Right cardiac atrium (tissue), 5 donors: ENCODE measurements at regions not wholly inside any gene's neighbourhood (a gene's known extent, or its start where the extent isn't known, plus 50 kb on each side); places are given as distances from the start of the nearest gene placed in this dataset.
A peak's percentile ranks its signal among the peaks of the same experiment; 100 is the strongest.

Experiments
- ATAC-seq, 2 donors: fragments of 200-7000 bp; cut with Tn5 transposase; one replicate each; pipeline versions ENCODE4 v1.8.0 to v1.9.1; 2020; ENCODE audit warnings: moderate library complexity in 2 of 2, mild to moderate bottlenecking in 1 of 2
- DNase-seq, 3 donors: peaks; one replicate each; pipeline ENCODE4 v3.0.0-alpha.2; 2020
- H3K27ac ChIP-seq: one replicate; pipeline ENCODE4 v1.5.1; 2013; ENCODE audit warnings: mild to moderate bottlenecking, low read length, control low read depth, moderate library complexity
- H3K27me3 ChIP-seq: one replicate; pipeline ENCODE4 v1.6.1; 2013; ENCODE audit not compliant: control insufficient read depth, insufficient read depth
- H3K4me1 ChIP-seq: one replicate; pipeline ENCODE4 v1.6.1; 2013; ENCODE audit warnings: low read length; ENCODE audit not compliant: control insufficient read depth, insufficient read depth
- H3K4me3 ChIP-seq: one replicate; pipeline ENCODE4 v1.5.1; 2013; ENCODE audit warnings: low read length, control low read depth
- H3K9me3 ChIP-seq: one replicate; pipeline ENCODE4 v1.6.1; 2013; ENCODE audit warnings: low read length; ENCODE audit not compliant: control insufficient read depth
- WGBS: extraction: QIAGEN DNeasy Blood & Tissue Kit; methylation state at CpG from one replicate; pipeline ENCODE4 v1.1.7; 2013; 5-methylcytosine and 5-hydroxymethylcytosine counted together
- intact Hi-C, 4 donors: fragments of 100-400 bp; cut with DNase I; formaldehyde crosslinking; loops; one replicate each; pipeline versions ENCODE4 v1.11.0 to v1.14.0; 2022 to 2023
- donor health status: healthy with polysubstance abuse.
- donor health status: DM: no; HTN: yes; CAD: no.
- donor health status: DM: no; HTN: no; CAD: no.
- donor health status: DM: no; HTN: yes; CAD: no; lungs with severe emphysema.
- donor health status: DM: yes; HTN: yes; CAD: no.

DNA sequence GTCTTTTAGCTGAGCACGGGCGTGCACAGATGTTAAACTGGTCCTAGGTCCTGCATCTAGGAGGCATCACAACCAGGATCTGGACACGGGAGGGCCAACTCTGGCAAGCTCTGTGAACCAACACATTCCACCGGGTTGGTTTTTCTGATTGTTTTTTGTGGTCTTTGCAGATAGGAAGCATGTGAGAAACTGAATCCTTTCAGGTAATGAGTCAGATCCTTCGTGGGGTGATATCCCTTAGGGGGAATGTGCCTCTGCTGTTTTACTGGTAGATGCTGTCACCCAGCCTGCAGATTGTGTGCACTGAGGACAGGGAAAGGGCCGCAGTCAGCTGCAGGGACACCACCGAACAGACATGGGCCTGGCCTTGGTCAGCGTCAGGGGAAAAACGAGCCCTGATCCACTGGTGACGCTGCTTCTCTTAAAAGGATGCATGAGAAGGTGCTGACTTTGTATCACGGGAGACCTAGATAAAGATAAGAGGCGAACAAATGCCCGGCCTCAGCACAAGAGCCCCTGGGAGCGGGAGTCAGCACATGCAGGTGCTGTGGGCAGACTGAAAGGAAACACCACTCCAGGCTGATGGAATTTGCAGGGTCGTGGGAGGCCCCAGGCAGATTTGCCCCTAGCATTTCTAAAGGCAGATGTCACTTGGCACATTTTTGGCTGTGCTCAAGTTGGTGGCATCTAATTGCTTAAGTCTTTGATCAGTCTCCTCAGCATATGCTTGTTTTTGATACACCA is 51.1 kb downstream of the DOP1B start:
- DNase-seq (no peak), ATAC-seq (no peak)
- intact Hi-C loops: no loop called here
- H3K9me3 ChIP-seq: no peaks in the 10 kb centered on the region
- 77% methylated on average over 15 of the region's 15 CpGs for WGBS
- H3K27ac ChIP-seq: no peak overlapping the region
- no peaks in the 10 kb centered on the region for H3K4me1 ChIP-seq
- no peak overlapping the region for H3K4me3 ChIP-seq
- no peaks in the 10 kb centered on the region for H3K27me3 ChIP-seq

DNA sequence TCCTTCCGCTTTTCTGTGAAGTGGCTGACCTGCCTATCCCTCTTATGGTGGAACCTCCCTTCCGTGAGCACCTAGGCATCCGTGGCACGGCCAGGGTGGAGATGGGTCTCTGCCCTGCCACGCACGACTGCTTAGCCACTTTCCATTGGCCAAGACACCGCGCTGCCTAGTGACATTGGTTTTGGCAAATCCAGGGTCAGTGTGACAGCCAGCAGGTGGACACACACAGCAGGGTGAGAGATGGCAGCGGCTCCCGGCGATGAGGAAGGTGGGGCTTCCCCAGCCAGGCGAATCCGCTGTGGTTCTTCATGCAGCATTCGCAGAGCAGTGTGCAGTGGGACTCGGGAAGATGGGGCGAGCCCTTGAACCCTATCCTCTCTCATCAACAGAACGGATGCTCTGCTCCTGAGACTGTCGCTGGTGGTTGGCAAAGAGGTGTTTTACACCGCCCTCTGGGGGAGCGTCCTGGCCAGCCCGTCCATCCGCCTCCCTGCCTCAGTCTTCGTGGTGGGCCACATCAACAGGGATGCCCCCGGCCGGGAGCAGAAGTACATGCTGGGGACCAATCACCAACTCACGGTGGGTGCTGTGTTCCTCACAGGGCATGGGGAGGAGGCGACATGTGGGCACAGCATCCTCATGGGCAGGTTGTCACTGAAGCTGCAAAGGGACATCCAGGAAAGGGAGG is 51.8 kb downstream of the DOP1B start:
- intact Hi-C loops: no loop called here
- Histone ChIP-seq H3K27ac (no peak overlapping the region), H3K4me1 (no peaks in the 10 kb centered on the region), H3K27me3 (no peaks in the 10 kb centered on the region), H3K4me3 (no peak overlapping the region), H3K9me3 (no peaks in the 10 kb centered on the region)
- WGBS: 93% methylated on average over 27 of the region's 27 CpGs
- peak in 1 of 3 donors; percentile 42 for DNase-seq
- no peak for ATAC-seq

DNA sequence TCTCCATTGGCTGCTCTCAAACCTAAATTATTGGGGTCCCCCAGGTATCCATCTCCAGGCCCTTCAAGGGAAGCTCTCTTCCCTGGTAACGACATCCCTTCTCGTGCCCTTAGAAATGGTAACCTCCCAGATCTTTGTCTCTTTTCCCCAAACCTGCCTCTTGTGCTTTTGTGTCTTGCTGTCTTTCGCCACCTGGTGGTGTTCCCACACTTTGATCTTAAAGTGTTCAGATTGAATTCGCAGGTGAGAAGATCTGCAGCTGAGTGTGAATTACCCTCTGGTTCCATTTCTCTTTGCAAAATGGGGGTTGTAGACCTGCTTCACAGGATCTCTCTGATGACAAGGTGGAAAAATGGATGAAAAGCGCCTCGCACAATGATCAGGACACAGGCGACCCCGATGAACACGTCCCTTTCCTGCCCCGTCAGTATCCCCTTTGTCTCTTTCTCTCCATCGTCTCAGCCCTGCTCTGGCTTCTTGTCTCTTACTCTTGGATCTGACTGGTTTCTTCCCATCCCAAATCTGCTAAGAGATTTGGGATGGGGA is 53.1 kb downstream of the DOP1B start:
- Histone ChIP-seq H3K27ac (no peak overlapping the region), H3K9me3 (no peaks in the 10 kb centered on the region), H3K4me1 (no peaks in the 10 kb centered on the region), H3K4me3 (no peak overlapping the region), H3K27me3 (no peaks in the 10 kb centered on the region)
- intact Hi-C loops: no loop called here
- peak in 1 of 2 donors; percentile 19 for ATAC-seq
- DNase-seq: no peak
- WGBS: 86% methylated on average over 11 of the region's 11 CpGs

DNA sequence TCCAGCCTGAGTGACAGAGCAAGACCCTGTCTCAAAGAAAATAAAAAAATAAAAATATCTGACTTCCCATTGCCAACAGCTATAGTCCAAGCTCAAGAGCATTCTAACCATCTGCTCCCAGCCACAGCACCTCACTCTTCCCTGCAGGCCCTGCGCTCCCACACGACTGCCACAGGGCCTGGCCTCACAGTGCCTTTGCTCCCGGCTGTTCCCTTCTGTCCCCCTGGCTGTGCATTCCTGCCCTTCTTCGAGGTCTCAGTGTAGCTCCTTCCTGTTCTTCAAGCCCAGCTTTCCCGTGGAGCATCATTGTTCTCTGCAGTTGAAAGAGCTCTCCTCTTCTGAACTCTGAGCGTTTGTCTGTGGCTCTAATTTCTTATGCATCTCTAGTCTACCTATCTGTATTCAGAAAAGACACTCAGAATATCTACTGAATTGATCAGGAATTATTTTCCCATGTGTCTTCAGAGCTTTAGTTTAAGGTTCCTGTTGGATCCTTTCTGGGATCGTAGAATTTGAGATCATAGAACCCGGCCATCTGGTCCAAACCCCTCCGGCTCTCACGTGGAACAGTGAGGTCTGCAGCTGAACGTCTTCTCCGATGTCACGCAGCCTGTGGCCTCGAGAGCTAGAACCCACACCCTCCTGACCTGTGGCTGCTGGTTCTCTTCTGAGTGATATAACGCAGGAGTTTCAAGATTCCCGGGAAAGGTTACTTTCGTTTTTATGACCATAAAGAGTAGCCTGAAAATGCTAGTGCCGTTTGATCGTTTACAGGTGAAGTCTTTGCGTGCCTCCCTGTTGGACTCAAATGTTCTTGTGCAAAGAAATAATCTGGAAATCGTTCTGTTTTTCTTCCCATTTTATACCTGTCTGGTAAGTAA is 54.4 kb downstream of the DOP1B start:
- ATAC-seq: no peak
- intact Hi-C loops: no loop called here
- H3K9me3 ChIP-seq: no peaks in the 10 kb centered on the region
- no peaks in the 10 kb centered on the region for H3K4me1 ChIP-seq
- no peak overlapping the region for H3K27ac ChIP-seq
- H3K4me3 ChIP-seq: no peak overlapping the region
- H3K27me3 ChIP-seq: no peaks in the 10 kb centered on the region
- WGBS: 89% methylated on average over 21 of the region's 21 CpGs
- DNase-seq: no peak

DNA sequence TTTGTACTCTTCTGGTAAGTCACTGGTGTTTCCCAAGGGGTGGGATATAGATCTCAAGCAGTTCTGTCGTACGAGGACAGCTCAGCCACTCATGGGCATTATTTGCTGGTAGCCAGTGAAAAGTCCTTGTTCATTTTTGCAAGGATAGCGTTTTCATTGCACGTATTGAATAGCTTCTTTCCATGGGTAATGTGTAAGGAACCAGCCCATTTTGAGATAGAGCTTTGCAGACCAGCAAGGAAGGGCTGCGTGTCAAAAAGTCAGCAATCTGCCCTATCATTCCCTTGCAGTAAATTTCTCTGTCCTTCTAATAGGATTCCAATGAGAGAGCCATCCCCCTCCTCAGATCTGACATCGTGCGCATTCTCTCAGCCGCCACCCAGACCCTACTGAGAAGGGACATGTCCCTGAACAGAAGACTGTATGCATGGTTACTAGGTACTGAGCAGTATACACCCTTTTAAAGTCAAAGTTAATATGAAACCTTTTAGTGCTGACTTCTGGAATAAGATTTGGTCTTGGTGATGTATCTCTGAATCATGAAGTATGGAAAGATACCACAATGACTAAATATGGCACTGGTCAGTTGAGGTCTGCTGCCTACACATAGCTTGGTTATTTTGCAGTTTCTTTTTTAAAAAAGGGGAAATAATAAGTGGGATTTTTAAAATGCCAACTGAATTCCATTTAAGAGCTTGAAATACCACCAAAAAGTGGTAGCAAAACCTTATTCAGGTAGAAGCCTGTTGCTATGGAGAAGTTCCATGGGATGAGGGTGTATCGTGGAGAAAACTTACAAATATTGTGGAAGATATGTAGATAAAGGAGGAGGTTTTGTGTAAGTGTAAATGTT is 55.3 kb downstream of the DOP1B start:
- H3K4me1 ChIP-seq: no peaks in the 10 kb centered on the region
- H3K4me3 ChIP-seq: no peak overlapping the region
- DNase-seq (no peak), ATAC-seq (no peak)
- no peak overlapping the region for H3K27ac ChIP-seq
- intact Hi-C loops: no loop called here
- no peaks in the 10 kb centered on the region for H3K9me3 ChIP-seq
- H3K27me3 ChIP-seq: no peaks in the 10 kb centered on the region
- WGBS: 96% methylated on average over 9 of the region's 9 CpGs

DNA sequence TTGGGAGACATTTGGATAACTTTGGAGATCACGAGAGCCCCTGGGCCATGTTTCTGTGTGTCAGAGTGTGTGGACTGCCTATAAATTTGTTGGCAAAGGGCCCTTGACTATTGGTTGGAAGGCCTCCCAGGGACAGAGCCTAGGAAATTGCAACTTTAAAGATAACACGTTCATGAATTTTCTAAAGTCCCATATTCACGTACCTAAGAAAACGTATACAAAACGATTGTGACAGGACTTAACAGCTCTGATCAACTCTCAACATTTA is 55.8 kb downstream of the DOP1B start:
- no peaks in the 10 kb centered on the region for H3K27me3 ChIP-seq
- WGBS: 97% methylated on average over 5 of the region's 5 CpGs
- DNase-seq (no peak), ATAC-seq (no peak)
- no peaks in the 10 kb centered on the region for H3K4me1 ChIP-seq
- no peak overlapping the region for H3K4me3 ChIP-seq
- H3K27ac ChIP-seq: no peak overlapping the region
- intact Hi-C loops: no loop called here
- H3K9me3 ChIP-seq: no peaks in the 10 kb centered on the region

DNA sequence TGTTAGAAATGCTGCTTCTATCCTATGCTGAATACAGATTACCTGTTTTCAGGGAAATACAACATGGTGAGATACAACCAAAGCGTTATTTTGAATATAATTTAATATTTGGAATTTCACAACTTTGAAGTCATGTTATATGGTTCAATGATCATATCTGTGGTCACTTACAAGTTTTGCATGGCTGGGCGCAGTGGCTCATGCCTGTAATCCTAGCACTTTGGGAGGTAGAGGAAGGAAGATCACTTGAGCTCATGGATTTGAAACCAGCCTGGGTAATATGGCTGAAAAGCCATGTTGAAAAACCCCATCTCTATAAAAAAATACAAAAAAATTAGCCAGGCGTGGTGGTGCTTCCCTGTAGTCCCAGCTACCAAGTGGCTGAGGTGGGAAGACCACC is 57.9 kb downstream of the DOP1B start:
- intact Hi-C loops: no loop called here
- ATAC-seq (no peak), DNase-seq (no peak)
- Histone ChIP-seq H3K4me3 (no peak overlapping the region), H3K4me1 (no peaks in the 10 kb centered on the region), H3K27me3 (no peaks in the 10 kb centered on the region), H3K9me3 (no peaks in the 10 kb centered on the region), H3K27ac (no peak overlapping the region)
- 94% methylated on average over 3 of the region's 3 CpGs for WGBS

DNA sequence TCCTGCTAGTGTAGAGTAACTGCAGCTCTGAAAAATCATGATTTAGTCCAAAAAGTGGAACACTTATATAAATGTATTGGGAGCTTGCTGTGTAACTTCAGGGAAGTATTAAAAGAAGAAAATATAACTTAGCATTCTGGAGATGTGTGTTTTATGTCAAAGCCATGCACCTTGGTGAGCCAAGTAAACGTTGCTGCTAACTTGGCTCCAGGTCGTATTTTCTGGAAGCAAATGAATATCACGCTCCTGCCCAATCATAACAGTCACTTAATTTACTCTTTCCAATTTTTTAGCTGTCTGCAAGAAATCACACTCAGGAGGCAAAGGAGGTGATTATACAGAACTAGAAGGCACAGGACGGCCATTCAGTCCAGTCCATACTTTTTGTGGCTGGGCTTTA is 61.1 kb downstream of the DOP1B start:
- no peaks in the 10 kb centered on the region for H3K9me3 ChIP-seq
- H3K27ac ChIP-seq: no peak overlapping the region
- ATAC-seq: no peak
- H3K4me1 ChIP-seq: no peaks in the 10 kb centered on the region
- intact Hi-C loops: no loop called here
- DNase-seq: no peak
- 74% methylated on average over 4 of the region's 4 CpGs for WGBS
- no peaks in the 10 kb centered on the region for H3K27me3 ChIP-seq
- no peak overlapping the region for H3K4me3 ChIP-seq

DNA sequence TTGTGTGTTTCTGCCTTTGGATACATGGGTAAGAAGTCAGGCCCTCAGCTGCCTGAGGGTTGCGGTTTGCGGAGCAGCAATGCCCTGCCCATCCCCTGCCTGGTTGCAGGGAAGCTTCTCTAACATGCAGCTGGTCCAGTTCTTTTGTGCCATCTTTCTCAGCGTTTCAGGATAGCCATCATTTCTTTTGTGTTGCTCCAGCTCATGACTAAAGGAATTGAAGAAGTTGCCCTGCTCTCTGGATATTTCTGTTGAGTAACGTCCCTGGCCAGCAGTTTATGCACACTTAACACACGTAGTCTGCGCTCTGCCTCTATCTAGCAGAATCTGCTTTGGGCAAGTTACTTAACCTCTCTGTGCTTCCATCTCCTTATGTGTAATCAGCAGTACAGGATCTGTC is 62.1 kb downstream of the DOP1B start:
- Histone ChIP-seq H3K27me3 (no peaks in the 10 kb centered on the region), H3K27ac (no peak overlapping the region), H3K4me1 (no peaks in the 10 kb centered on the region), H3K9me3 (no peaks in the 10 kb centered on the region), H3K4me3 (no peak overlapping the region)
- intact Hi-C loops: no loop called here
- ATAC-seq (no peak), DNase-seq (no peak)
- WGBS: 78% methylated on average over 6 of the region's 6 CpGs

DNA sequence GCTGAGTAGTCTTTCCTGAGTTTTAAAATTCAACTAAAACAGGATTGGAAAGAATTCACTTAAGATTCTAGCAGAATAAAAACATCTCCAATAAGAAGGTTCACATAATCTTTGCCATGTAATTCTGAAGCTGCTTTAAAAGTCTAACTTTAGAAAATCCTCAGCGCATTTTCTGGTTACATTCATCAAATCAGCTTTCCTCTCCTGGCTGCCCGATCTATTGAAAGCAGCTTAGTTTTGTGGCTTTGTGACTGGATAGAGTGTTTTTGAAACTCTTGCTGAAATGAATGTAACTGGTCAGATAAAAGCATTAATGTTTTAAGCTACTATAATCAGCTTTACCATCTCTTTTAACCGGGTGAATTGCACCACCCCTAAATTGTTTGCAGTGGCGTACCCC is 66.8 kb downstream of the DOP1B start:
- DNase-seq (no peak), ATAC-seq (no peak)
- intact Hi-C loops: no loop called here
- H3K27me3 ChIP-seq: no peaks in the 10 kb centered on the region
- 85% methylated on average over 4 of the region's 4 CpGs for WGBS
- no peaks in the 10 kb centered on the region for H3K4me1 ChIP-seq
- no peak overlapping the region for H3K27ac ChIP-seq
- H3K4me3 ChIP-seq: no peak overlapping the region
- H3K9me3 ChIP-seq: no peaks in the 10 kb centered on the region
